ENCODE measurements at regions not wholly inside any gene's neighbourhood (a gene's known extent, or its start where the extent isn't known, plus 50 kb on each side); places are given as distances from the start of the nearest gene placed in this dataset.

GRCh38 chr6:113356139-113356538, 501.0 kb upstream of the MARCKS start:
- Histone ChIP-seq H3K4me1 (ENCODE audit: control insufficient read depth, extremely low read depth, insufficient read depth, low read length) (peaks cover 40% of the 10 kb centered on the region), H3K27ac (ENCODE audit: insufficient read depth, low read depth, low read length) (no peak overlapping the region), H3K4me2 (ENCODE audit: insufficient read depth, low read length) (no peak overlapping the region), H3K36me3 (ENCODE audit: control insufficient read depth in 2 of 2, extremely low read depth in 1 of 2, insufficient read depth in 2 of 2, low read length in 2 of 2) (no peaks in the 10 kb centered on the region), H3K9me3 (replicated peaks; ENCODE audit: control insufficient read depth, insufficient read depth, low read length) (no peaks in the 10 kb centered on the region), H3K9me1 (replicated peaks; ENCODE audit: control insufficient read depth, extremely low read depth, insufficient read depth, low read length) (no peaks in the 10 kb centered on the region), H3K27me3 (ENCODE audit: control insufficient read depth in 2 of 2, insufficient read depth in 2 of 2, low read length in 2 of 2) (no peaks in the 10 kb centered on the region), H3K4me3 (replicated peaks in 1 of 3; ENCODE audit: insufficient read depth in 1 of 3, low read depth in 1 of 3, low read length in 3 of 3) (no peak overlapping the region), H3K9ac (replicated peaks; ENCODE audit: extremely low read depth, insufficient read depth, low read length) (no peak overlapping the region), H3K79me2 (ENCODE audit: control insufficient read depth, insufficient read depth, low read length) (no peaks in the 10 kb centered on the region), H2AFZ (ENCODE audit: low read depth, low read length) (no peak overlapping the region), H4K20me1 (replicated peaks; ENCODE audit: control insufficient read depth, extremely low read depth, insufficient read depth, low read length) (no peaks in the 10 kb centered on the region)
- FAIRE-seq (no peak), DNase-seq (ENCODE audit: low read depth, low spot score) (no peak)
- TF ChIP-seq POLR2AphosphoS5 (IDR thresholded peaks at IDR 0.05; ENCODE audit: insufficient read depth, low read depth, low read length) (no peak), POLR2A (IDR thresholded peaks at IDR 0.05; ENCODE audit: low read depth, low read length) (no peak), CTCF (IDR thresholded peaks at IDR 0.05; ENCODE audit: extremely low read depth in 1 of 2, insufficient read depth in 1 of 2, low read depth in 1 of 2, low read length in 2 of 2) (no peak), EZH2 (IDR thresholded peaks at IDR 0.05; ENCODE audit: borderline replicate concordance, low read depth, low read length, severe bottlenecking) (no peak), JUN (IDR thresholded peaks at IDR 0.05; ENCODE audit: borderline replicate concordance, insufficient read depth, insufficient read length, low read depth) (no peak), MYC (IDR thresholded peaks at IDR 0.05; ENCODE audit: low read depth, low read length) (no peak), FOS (IDR thresholded peaks at IDR 0.05; ENCODE audit: borderline replicate concordance, insufficient read depth, low read length) (no peak), GATA2 (IDR thresholded peaks at IDR 0.05; ENCODE audit: insufficient read depth, insufficient read length, low read depth, low read length) (no peak)
- TF ChIP-seq, protein P1, sequence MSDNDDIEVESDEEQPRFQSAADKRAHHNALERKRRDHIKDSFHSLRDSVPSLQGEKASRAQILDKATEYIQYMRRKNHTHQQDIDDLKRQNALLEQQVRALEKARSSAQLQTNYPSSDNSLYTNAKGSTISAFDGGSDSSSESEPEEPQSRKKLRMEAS (IDR thresholded peaks at IDR 0.05; ENCODE audit: insufficient read depth, insufficient read length): no peak
- BruUV-seq (replicated peaks): no TSS peak
- ChIA-PET POLR2A (no interaction called here), CTCF (no interaction called here)
- dilution Hi-C loops (cut with MboI; ENCODE audit: extremely low pct_ligation_motif_present, low sequenced_read_pairs) (no loop called here), intact Hi-C loops (cut with micrococcal nuclease) (no loop called here)

Measured in endothelial cell of umbilical vein (primary cell).